ENCODE measurements at regions not wholly inside any gene's neighbourhood (a gene's known extent, or its start where the extent isn't known, plus 50 kb on each side); places are given as distances from the start of the nearest gene placed in this dataset.
"Not testable (repeated sequence)": the region's sequence is repeated elsewhere in the genome, so short reads cannot be mapped to it uniquely, and the experiment has no call there.

DNA sequence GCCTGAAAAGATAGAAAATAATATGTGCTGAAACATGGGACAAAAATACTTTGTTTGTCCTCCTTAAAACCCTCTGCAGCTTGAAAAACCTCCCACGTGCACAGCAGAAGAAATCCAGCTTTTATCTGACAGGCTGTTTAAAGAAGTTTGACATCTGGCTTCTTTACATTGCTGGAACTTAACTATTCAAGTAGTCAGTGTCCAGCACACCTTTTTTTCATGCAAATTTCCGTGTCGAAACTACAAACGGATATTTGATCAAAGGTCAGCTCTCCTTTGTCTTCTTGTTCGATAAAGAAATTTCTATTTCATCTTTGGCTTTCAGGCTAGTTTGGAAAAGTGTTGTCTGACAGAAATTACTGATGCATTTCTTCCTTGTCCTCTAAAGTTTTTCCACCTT lies 66.8 kb upstream of the KBTBD8 start:
- DNase-seq (ENCODE audit: low read depth in 2 of 2): no peak

DNA sequence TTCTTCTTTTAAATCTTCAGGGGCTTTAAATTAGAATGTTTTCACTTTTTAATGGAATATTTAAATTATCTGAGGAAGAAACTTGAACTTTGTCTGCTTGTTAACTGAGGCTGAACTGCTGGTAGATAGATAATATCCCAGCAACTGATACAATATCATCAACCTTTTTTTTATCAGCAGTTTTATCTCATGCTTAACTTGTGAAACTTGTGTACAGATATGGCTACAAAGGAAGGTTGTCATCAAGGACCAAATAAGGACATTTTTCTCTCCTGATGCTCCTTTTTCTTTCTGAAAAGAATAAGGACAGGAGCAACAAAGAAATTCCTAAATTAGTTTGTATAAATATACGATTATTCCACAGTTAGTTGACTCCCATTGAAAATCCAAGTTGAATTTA lies 66.4 kb upstream of the KBTBD8 start:
- no peak for DNase-seq (ENCODE audit: low read depth in 2 of 2)

DNA sequence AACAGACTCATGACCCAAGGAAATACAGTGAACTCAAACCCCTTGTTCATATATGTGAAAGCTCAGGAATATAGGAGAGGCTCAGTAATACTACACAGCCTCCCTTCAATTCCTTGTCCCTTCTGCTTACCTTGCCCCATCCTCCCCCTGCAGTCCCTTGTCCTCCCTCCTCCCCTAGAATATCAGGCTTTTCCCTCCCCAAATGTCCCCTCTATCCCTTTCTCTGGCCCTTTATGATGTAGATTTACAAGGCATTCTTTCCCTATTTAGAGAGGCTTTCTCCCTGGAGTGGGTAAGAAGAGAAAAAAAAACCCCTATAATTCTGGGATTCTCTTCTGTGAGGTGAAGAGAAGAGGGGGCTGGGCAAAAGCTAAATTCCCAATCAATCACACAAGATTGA lies 64.9 kb upstream of the KBTBD8 start:
- no peak for DNase-seq (ENCODE audit: low read depth in 2 of 2)

DNA sequence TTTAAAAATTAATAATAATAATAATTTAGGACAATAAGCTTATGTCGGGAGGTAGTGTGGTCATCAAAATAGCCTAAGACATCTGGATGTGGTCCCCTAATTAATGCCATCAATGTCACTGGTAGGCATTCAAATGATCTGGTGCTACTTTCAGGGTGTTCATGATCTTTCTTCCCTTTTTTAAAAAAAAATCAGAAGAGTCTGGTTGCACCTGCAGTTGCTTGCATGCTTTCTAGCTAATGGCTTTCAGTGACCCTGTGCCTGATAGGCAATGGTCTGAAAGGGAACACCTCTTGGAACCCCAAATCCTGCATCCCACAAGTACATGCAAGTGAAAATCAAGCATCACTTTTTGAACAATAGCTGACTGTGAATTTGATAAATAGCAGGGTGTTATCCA lies 64.1 kb upstream of the KBTBD8 start:
- no peak for DNase-seq (ENCODE audit: low read depth in 2 of 2)

DNA sequence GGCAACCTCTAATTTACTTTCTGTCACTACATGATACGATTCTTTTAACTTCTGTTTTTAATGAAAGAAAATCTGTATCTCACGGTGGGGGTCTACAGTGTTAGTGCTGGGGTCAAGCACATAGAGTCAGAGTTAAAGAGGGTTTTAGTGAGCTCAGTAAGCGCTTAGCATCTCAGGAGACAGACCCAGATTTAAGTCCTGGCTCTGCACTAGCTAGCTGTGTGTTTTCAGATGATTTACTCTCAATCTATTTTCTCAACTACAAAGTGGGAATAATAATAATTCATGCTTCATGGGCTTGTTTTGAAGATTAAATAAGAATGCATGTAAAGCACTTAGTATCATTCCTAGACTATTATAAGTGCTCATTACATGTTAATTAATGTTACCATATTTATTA lies 63.4 kb upstream of the KBTBD8 start:
- no peak for DNase-seq (ENCODE audit: low read depth in 2 of 2)

DNA sequence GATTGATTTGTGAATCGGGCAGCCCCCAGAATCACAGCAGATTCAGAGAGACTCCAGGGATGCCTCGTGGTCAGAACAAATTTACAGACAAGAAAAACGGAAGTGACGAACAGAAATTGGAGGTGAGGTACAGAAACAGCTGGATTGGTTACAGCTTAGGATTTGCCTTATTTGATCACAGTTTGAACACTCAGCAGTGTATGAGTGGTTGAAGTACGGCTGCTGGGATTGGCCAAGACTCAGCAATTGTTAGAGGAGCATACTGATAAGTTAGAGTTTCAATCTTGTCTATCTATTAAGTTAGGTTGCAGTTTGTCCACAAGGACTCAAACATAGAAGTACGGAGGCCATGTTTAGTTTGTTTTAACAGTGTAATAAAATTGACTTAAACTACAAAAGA lies 61.1 kb upstream of the KBTBD8 start:
- DNase-seq (ENCODE audit: low read depth in 2 of 2): not testable (repeated sequence)

DNA sequence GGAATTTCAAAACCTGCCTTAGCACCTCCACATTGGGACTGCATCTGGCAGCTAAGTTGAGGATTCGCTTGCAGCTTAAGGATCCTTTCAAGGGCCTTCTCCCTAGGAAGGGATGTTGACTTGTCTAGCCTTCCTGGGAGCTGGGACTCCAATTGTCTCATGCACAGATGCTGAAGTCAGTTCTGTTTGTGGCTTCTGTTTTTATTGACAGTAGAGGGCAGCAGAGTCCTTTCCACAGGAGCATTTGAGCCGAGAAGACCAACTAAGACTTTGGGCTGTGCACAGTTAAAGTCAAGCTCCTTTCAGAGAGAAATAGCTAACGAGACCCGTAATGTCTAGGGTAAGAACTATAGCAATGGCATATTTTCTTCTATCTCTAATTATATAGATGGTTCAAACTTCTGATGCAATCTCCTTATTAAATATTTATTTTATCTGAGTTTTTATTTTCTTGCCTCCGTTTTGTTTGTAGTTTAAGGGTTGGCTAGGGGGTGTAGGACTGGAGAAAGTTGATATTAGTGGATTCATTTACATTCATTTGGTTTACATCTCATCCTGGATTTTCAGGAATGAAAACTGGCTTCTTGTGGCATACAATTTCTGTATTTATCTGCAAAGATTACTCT lies 59.7 kb upstream of the KBTBD8 start:
- peak in 1 of 2 donors; percentile 11 for DNase-seq (ENCODE audit: low read depth in 2 of 2)

DNA sequence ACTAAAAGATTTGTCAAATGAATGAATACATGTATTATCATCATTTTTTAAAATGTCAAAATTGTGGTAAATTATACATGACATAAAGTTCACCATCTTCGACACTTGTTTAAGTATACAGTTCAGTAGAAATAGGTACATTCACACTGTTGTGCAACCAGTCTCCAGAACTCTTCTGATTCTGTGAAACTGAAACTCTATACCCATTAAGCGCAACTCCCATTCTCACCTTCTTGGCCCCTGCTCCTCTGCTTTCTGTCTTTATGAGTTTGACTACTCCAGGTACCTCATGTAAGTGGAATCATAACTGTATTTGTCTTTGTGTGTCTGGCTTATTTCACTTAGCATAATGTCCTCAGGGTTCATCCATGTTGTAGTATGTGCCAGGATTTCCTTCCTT lies 50.1 kb upstream of the KBTBD8 start:
- no peak for DNase-seq (ENCODE audit: low read depth in 2 of 2)

Measured in activated CD4-positive, alpha-beta T cell treated with anti-CD3 and anti-CD28 coated beads for 24 hours (primary cell).